ENCODE measurements at regions not wholly inside any gene's neighbourhood (a gene's known extent, or its start where the extent isn't known, plus 50 kb on each side); places are given as distances from the start of the nearest gene placed in this dataset.

DNA sequence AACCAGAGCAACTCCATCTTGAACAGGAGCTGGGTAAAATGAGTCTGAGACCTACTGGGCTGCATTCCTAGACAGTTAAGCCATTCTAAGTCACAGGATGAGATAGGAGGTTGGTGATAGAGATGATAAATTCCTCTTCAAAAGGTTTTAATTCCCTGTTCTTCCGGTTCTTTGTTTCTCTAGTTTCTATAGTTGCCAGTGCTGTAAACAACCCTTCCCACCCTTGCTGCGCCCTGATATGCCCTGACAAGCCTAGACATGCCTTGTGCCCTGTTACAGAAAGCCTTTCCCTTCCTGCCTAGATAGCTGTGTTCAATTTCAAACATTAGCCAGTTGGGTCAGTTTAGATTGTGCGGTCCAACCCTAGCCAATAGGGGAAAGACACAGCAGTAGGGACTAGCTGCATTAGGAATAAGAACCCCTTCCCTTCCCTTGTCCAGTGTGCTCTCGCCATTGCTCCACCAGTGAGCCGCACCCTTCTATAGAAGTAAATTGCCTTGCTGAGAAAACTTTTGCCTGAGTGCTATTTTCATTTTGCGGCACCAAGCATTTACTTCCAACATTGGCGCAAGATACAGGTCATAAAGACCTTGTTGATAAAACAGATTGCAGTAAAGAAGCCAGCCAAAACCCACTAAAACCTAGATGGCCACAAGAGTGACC is 52.5 kb upstream of the CCN2 start:
- TF ChIP-seq, protein P1, sequence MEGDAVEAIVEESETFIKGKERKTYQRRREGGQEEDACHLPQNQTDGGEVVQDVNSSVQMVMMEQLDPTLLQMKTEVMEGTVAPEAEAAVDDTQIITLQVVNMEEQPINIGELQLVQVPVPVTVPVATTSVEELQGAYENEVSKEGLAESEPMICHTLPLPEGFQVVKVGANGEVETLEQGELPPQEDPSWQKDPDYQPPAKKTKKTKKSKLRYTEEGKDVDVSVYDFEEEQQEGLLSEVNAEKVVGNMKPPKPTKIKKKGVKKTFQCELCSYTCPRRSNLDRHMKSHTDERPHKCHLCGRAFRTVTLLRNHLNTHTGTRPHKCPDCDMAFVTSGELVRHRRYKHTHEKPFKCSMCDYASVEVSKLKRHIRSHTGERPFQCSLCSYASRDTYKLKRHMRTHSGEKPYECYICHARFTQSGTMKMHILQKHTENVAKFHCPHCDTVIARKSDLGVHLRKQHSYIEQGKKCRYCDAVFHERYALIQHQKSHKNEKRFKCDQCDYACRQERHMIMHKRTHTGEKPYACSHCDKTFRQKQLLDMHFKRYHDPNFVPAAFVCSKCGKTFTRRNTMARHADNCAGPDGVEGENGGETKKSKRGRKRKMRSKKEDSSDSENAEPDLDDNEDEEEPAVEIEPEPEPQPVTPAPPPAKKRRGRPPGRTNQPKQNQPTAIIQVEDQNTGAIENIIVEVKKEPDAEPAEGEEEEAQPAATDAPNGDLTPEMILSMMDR (IDR thresholded peaks at IDR 0.05) = no peak
- TF ChIP-seq EZH2 (IDR thresholded peaks at IDR 0.05; ENCODE audit: borderline replicate concordance, insufficient read depth, low read depth, low read length, poor library complexity, severe bottlenecking) = no peak

All from B cell (primary cell).